ENCODE measurements at regions not wholly inside any gene's neighbourhood (a gene's known extent, or its start where the extent isn't known, plus 50 kb on each side); places are given as distances from the start of the nearest gene placed in this dataset.

DNA sequence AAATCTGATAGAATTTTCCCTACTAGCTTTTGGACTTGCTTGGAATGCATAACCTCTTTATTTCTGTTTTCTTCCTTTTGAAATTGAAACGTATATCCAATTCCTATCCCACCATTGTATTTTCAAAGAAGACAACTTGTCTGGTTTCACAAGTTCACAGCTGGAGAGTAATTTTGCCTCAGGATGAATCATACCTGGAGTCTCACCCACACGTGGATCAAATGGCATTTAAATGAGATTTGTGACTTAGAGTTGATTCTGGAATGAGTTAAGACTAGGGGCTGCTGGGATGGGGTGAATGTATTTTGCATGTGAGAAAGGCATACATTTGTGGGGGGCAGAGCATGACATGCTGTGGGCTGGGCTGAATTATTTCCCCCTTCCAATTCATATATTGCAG, 516.5 kb upstream of the MGAT4C start:
- Histone ChIP-seq H2AFZ (ENCODE audit: low read length) (no peak overlapping the region), H3K18ac (ENCODE audit: insufficient read length, low read depth, low read length) (no peak overlapping the region), H4K8ac (replicated peaks; ENCODE audit: insufficient read length, low read depth, low read length) (no peak overlapping the region), H3K79me2 (ENCODE audit: insufficient read depth, low read length) (no peaks in the 10 kb centered on the region), H3K9ac (ENCODE audit: extremely low read depth, insufficient read length, low read length) (no peak overlapping the region), H3K14ac (ENCODE audit: insufficient read depth, low read length) (no peak overlapping the region), H3K23ac (ENCODE audit: insufficient read length, low read depth, low read length) (no peak overlapping the region), H4K5ac (ENCODE audit: insufficient read length, low read depth, low read length) (no peak overlapping the region), H2BK15ac (ENCODE audit: low read depth, low read length) (no peak overlapping the region), H2BK5ac (ENCODE audit: insufficient read length, low read length) (no peak overlapping the region), H3K4me2 (ENCODE audit: insufficient read depth, insufficient read length, low read length) (no peak overlapping the region), H2BK12ac (ENCODE audit: insufficient read length, low read depth, low read length) (no peak overlapping the region), H2BK20ac (ENCODE audit: low read depth, low read length, poor library complexity, severe bottlenecking) (no peak overlapping the region), H3K56ac (ENCODE audit: insufficient read length, low read depth, low read length) (no peak overlapping the region), H3K23me2 (ENCODE audit: insufficient read length, low read depth, low read length, poor library complexity, severe bottlenecking) (no peaks in the 10 kb centered on the region), H4K20me1 (ENCODE audit: control insufficient read depth, insufficient read depth, insufficient read length) (no peaks in the 10 kb centered on the region), H3K27ac (ENCODE audit: insufficient read length, low read depth, low read length) (no peak overlapping the region), H3K4ac (ENCODE audit: low read depth, low read length) (no peak overlapping the region), H4K91ac (ENCODE audit: insufficient read length, low read depth, low read length) (no peak overlapping the region), H3K79me1 (ENCODE audit: insufficient read depth, low read depth, low read length, poor library complexity, severe bottlenecking) (no peaks in the 10 kb centered on the region), H3K27me3 (ENCODE audit: insufficient read depth, low read length) (no peaks in the 10 kb centered on the region), H2BK120ac (ENCODE audit: low read depth, low read length, poor library complexity, severe bottlenecking) (no peak overlapping the region), H3K4me1 (ENCODE audit: insufficient read depth, low read length) (no peaks in the 10 kb centered on the region), H2AK5ac (ENCODE audit: insufficient read length, low read length) (no peak overlapping the region), H3K9me3 (ENCODE audit: control insufficient read depth, low read depth, low read length) (no peaks in the 10 kb centered on the region), H3T11ph (ENCODE audit: low read length) (no peak overlapping the region)
- TF ChIP-seq CTCF (conservative IDR thresholded peaks at IDR 0.05) = no peak
- peaks cover 11 to 16% of the 10 kb centered on the region in 2 experiments for H3K4me1 Mint-ChIP-seq
- no peaks in the 10 kb centered on the region for H3K27me3 Mint-ChIP-seq (ENCODE audit: low read depth)
- no peak overlapping the region for H3K27ac Mint-ChIP-seq
- H3K9me3 Mint-ChIP-seq = peaks cover 0 to 3% of the 10 kb centered on the region in 2 experiments; a peak in 3 of 5 replicates
- WGBS (ENCODE audit: extremely low coverage, insufficient read length, low lambda C conversion rate) = no CpG with 5 or more reads among the region's 2 CpGs
- no peak overlapping the region for H3K4me3 Mint-ChIP-seq
- peaks cover 0 to 18% (median 3%) of the 10 kb centered on the region in 3 experiments; a peak in 4 of 7 replicates for H3K36me3 Mint-ChIP-seq (ENCODE audit: insufficient read depth in 1 of 3, low read depth in 3 of 3)
- no peak for DNase-seq
